ENCODE measurements at regions not wholly inside any gene's neighbourhood (a gene's known extent, or its start where the extent isn't known, plus 50 kb on each side); places are given as distances from the start of the nearest gene placed in this dataset.

- DNase-seq (ENCODE audit: low spot score) = no peak
These were observed 79.7 kb upstream of the DIO3 start for GRCh38 chr14:101481557-101481956.

GRCh38 chr14:101482066-101482465 lies 79.2 kb upstream of the DIO3 start:
- DNase-seq (ENCODE audit: low spot score) = no peak

- DNase-seq (ENCODE audit: low spot score) = no peak
These were observed 77.5 kb upstream of the DIO3 start for GRCh38 chr14:101483829-101484228.

- DNase-seq (ENCODE audit: low spot score) = no peak
These were observed 72.1 kb upstream of the DIO3 start for GRCh38 chr14:101489092-101489760.

GRCh38 chr14:101490771-101491170 lies 70.5 kb upstream of the DIO3 start:
- DNase-seq (ENCODE audit: low spot score) = no peak

- no peak for DNase-seq (ENCODE audit: low spot score)
These were observed 69.5 kb upstream of the DIO3 start for GRCh38 chr14:101491841-101492240.

GRCh38 chr14:101492716-101493115 lies 68.6 kb upstream of the DIO3 start:
- DNase-seq (ENCODE audit: low spot score) = no peak

- DNase-seq (ENCODE audit: low spot score) = no peak
These were observed 66.5 kb upstream of the DIO3 start for GRCh38 chr14:101494826-101495225.

GRCh38 chr14:101495284-101495683 lies 66.0 kb upstream of the DIO3 start:
- DNase-seq (ENCODE audit: low spot score) = no peak

- DNase-seq (ENCODE audit: low spot score) = no peak
These were observed 65.2 kb upstream of the DIO3 start for GRCh38 chr14:101495827-101496775.

- no peak for DNase-seq (ENCODE audit: low spot score)
These were observed 64.3 kb upstream of the DIO3 start for GRCh38 chr14:101496776-101497683.

GRCh38 chr14:101497684-101498525 lies 63.4 kb upstream of the DIO3 start:
- no peak for DNase-seq (ENCODE audit: low spot score)

GRCh38 chr14:101498526-101498860 lies 62.8 kb upstream of the DIO3 start:
- no peak for DNase-seq (ENCODE audit: low spot score)

GRCh38 chr14:101499080-101499479 lies 62.2 kb upstream of the DIO3 start:
- no peak for DNase-seq (ENCODE audit: low spot score)

GRCh38 chr14:101499513-101499912 lies 61.8 kb upstream of the DIO3 start:
- no peak for DNase-seq (ENCODE audit: low spot score)

GRCh38 chr14:101500061-101500460 lies 61.2 kb upstream of the DIO3 start:
- no peak for DNase-seq (ENCODE audit: low spot score)

- DNase-seq (ENCODE audit: low spot score) = no peak
These were observed 60.6 kb upstream of the DIO3 start for GRCh38 chr14:101500681-101501080.

- no peak for DNase-seq (ENCODE audit: low spot score)
These were observed 60.0 kb upstream of the DIO3 start for GRCh38 chr14:101501341-101501740.

GRCh38 chr14:101501858-101502615 lies 59.3 kb upstream of the DIO3 start:
- no peak for DNase-seq (ENCODE audit: low spot score)

GRCh38 chr14:101502761-101503392 lies 58.4 kb upstream of the DIO3 start:
- DNase-seq (ENCODE audit: low spot score) = no peak

Data from COLO829 (cell line).